Glomerular endothelial cell (primary cell): ENCODE measurements at regions not wholly inside any gene's neighbourhood (a gene's known extent, or its start where the extent isn't known, plus 50 kb on each side); places are given as distances from the start of the nearest gene placed in this dataset.
"Not testable (repeated sequence)": the region's sequence is repeated elsewhere in the genome, so short reads cannot be mapped to it uniquely, and the experiment has no call there.

Experiments
- DNase-seq: peaks from one replicate; pipeline ENCODE4 v3.0.0-alpha.2; 2011; ENCODE audit warnings: low read depth, low spot score; ENCODE audit errors: extremely low read depth

- DNase-seq, result no peak
Measured at GRCh38 chr14:28284546-28285300, 481.9 kb upstream of the FOXG1 start.

- DNase-seq, result no peak
Measured at GRCh38 chr14:28294834-28295440, 471.6 kb upstream of the FOXG1 start.

- no peak for DNase-seq
Measured at GRCh38 chr14:28297559-28297958, 469.0 kb upstream of the FOXG1 start.

- DNase-seq, result no peak
Measured at GRCh38 chr14:28298156-28298555, 468.4 kb upstream of the FOXG1 start.

GRCh38 chr14:28299227-28299626 lies 467.4 kb upstream of the FOXG1 start:
- DNase-seq, result no peak

GRCh38 chr14:28300356-28300755 lies 466.2 kb upstream of the FOXG1 start:
- DNase-seq, result no peak

GRCh38 chr14:28301179-28301578 lies 465.4 kb upstream of the FOXG1 start:
- no peak for DNase-seq

- no peak for DNase-seq
Measured at GRCh38 chr14:28303248-28303647, 463.3 kb upstream of the FOXG1 start.

- no peak for DNase-seq
Measured at GRCh38 chr14:28305938-28306337, 460.6 kb upstream of the FOXG1 start.

GRCh38 chr14:28307506-28307905 lies 459.1 kb upstream of the FOXG1 start:
- DNase-seq, result no peak

GRCh38 chr14:28308734-28309133 lies 457.9 kb upstream of the FOXG1 start:
- DNase-seq, result peak; percentile 25

GRCh38 chr14:28317890-28318675 lies 448.5 kb upstream of the FOXG1 start:
- DNase-seq, result not testable (repeated sequence)

GRCh38 chr14:28321475-28322244 lies 444.9 kb upstream of the FOXG1 start:
- no peak for DNase-seq

- no peak for DNase-seq
Measured at GRCh38 chr14:28323366-28323765, 443.2 kb upstream of the FOXG1 start.

GRCh38 chr14:28323951-28324741 lies 442.4 kb upstream of the FOXG1 start:
- DNase-seq, result no peak

GRCh38 chr14:28340816-28341215 lies 425.8 kb upstream of the FOXG1 start:
- DNase-seq, result no peak

- no peak for DNase-seq
Measured at GRCh38 chr14:28344381-28344780, 422.2 kb upstream of the FOXG1 start.

- DNase-seq, result no peak
Measured at GRCh38 chr14:28348797-28349196, 417.8 kb upstream of the FOXG1 start.

- no peak for DNase-seq
Measured at GRCh38 chr14:28356819-28357218, 409.8 kb upstream of the FOXG1 start.

GRCh38 chr14:28361486-28361885 lies 405.1 kb upstream of the FOXG1 start:
- no peak for DNase-seq
